ENCODE measurements at regions not wholly inside any gene's neighbourhood (a gene's known extent, or its start where the extent isn't known, plus 50 kb on each side); places are given as distances from the start of the nearest gene placed in this dataset.

DNA sequence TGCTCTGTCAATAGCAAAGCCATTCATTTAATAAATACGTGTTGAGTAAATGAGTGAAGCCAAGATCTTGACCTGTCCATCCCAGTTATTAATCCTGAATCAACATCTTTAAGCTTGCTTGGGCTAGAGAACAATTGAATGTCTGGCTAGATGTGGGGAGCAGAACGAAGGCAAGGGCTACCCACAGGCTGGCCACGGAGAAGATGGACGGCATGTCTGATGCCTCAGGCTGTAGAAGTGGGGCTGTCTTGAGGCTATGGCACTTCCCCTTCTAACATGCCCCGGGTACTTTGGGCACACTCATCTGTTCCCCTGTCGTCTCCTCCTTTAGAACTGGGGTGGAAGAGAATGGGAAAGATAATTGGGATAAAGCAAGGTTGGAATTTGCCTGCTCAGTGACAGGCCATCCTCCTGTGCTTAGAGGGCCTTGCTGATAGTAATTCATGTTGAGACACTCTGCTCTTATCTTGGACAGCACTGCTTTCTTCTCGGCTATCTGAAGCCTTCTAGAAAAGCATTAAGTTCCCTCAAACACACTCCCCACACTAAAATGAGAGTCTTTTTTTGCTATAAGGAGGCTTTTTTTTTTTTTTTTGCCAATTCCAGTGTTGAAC, 225.7 kb downstream of the MREG start (continued):
- TF ChIP-seq CEBPB (tag; IDR thresholded peaks at IDR 0.05): 0 out of 2 replicates have a peak, but pooled peaks have one; percentile 35
- no peak for TF ChIP-seq POLR3A (IDR thresholded peaks at IDR 0.05; ENCODE audit: borderline replicate concordance, extremely low read depth, insufficient read depth, insufficient read length)
- peak in 1 of 2 experiments; percentile 34; a peak in 1 of 4 replicates for TF ChIP-seq TRIM24 (IDR thresholded peaks at IDR 0.05)
- peak; percentile 62; the same call in 1 of the 2 replicates for TF ChIP-seq HDAC2 (IDR thresholded peaks at IDR 0.05)
- no peak for TF ChIP-seq MECOM (CRISPR knock-in tag; IDR thresholded peaks at IDR 0.05)
- no peak for TF ChIP-seq MAZ (CRISPR knock-in tag; conservative IDR thresholded peaks at IDR 0.05 in 1 of 2, IDR thresholded peaks at IDR 0.05 in 1 of 2)
- TF ChIP-seq, protein P1, sequence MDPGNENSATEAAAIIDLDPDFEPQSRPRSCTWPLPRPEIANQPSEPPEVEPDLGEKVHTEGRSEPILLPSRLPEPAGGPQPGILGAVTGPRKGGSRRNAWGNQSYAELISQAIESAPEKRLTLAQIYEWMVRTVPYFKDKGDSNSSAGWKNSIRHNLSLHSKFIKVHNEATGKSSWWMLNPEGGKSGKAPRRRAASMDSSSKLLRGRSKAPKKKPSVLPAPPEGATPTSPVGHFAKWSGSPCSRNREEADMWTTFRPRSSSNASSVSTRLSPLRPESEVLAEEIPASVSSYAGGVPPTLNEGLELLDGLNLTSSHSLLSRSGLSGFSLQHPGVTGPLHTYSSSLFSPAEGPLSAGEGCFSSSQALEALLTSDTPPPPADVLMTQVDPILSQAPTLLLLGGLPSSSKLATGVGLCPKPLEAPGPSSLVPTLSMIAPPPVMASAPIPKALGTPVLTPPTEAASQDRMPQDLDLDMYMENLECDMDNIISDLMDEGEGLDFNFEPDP (CRISPR knock-in tag; IDR thresholded peaks at IDR 0.05): no peak
- TF ChIP-seq, protein P2, sequence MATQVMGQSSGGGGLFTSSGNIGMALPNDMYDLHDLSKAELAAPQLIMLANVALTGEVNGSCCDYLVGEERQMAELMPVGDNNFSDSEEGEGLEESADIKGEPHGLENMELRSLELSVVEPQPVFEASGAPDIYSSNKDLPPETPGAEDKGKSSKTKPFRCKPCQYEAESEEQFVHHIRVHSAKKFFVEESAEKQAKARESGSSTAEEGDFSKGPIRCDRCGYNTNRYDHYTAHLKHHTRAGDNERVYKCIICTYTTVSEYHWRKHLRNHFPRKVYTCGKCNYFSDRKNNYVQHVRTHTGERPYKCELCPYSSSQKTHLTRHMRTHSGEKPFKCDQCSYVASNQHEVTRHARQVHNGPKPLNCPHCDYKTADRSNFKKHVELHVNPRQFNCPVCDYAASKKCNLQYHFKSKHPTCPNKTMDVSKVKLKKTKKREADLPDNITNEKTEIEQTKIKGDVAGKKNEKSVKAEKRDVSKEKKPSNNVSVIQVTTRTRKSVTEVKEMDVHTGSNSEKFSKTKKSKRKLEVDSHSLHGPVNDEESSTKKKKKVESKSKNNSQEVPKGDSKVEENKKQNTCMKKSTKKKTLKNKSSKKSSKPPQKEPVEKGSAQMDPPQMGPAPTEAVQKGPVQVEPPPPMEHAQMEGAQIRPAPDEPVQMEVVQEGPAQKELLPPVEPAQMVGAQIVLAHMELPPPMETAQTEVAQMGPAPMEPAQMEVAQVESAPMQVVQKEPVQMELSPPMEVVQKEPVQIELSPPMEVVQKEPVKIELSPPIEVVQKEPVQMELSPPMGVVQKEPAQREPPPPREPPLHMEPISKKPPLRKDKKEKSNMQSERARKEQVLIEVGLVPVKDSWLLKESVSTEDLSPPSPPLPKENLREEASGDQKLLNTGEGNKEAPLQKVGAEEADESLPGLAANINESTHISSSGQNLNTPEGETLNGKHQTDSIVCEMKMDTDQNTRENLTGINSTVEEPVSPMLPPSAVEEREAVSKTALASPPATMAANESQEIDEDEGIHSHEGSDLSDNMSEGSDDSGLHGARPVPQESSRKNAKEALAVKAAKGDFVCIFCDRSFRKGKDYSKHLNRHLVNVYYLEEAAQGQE (IDR thresholded peaks at IDR 0.05; ENCODE audit: borderline replicate concordance): 0 out of 2 replicates have a peak, but pooled peaks have one; percentile 5
- TF ChIP-seq, protein P2 (CRISPR knock-in tag; IDR thresholded peaks at IDR 0.05; ENCODE audit: low read depth): no peak
- TF ChIP-seq SIN3B (IDR thresholded peaks at IDR 0.05; ENCODE audit: low read depth): no peak
- TF ChIP-seq FOXM1 (IDR thresholded peaks at IDR 0.05; ENCODE audit: low read depth): no peak
- no peak for TF ChIP-seq FOXM1 (CRISPR knock-in tag; IDR thresholded peaks at IDR 0.05; ENCODE audit: low read depth)
- no peak for TF ChIP-seq SP2 (IDR thresholded peaks at IDR 0.05; ENCODE audit: extremely low read depth, low read depth, low read length, poor library complexity, severe bottlenecking)
- no peak for TF ChIP-seq HDAC6 (IDR thresholded peaks at IDR 0.05; ENCODE audit: low read depth, low read length)
- TF ChIP-seq, protein P3, sequence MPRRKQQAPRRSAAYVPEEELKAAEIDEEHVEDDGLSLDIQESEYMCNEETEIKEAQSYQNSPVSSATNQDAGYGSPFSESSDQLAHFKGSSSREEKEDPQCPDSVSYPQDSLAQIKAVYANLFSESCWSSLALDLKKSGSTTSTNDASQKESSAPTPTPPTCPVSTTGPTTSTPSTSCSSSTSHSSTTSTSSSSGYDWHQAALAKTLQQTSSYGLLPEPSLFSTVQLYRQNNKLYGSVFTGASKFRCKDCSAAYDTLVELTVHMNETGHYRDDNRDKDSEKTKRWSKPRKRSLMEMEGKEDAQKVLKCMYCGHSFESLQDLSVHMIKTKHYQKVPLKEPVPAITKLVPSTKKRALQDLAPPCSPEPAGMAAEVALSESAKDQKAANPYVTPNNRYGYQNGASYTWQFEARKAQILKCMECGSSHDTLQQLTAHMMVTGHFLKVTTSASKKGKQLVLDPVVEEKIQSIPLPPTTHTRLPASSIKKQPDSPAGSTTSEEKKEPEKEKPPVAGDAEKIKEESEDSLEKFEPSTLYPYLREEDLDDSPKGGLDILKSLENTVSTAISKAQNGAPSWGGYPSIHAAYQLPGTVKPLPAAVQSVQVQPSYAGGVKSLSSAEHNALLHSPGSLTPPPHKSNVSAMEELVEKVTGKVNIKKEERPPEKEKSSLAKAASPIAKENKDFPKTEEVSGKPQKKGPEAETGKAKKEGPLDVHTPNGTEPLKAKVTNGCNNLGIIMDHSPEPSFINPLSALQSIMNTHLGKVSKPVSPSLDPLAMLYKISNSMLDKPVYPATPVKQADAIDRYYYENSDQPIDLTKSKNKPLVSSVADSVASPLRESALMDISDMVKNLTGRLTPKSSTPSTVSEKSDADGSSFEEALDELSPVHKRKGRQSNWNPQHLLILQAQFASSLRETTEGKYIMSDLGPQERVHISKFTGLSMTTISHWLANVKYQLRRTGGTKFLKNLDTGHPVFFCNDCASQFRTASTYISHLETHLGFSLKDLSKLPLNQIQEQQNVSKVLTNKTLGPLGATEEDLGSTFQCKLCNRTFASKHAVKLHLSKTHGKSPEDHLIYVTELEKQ (CRISPR knock-in tag; IDR thresholded peaks at IDR 0.05): no peak
